Liver (tissue), 3 donors: ENCODE measurements at regions not wholly inside any gene's neighbourhood (a gene's known extent, or its start where the extent isn't known, plus 50 kb on each side); places are given as distances from the start of the nearest gene placed in this dataset.

Source experiments
- CTCF ChIP-seq: fragments of 150-350 bp; IDR thresholded peaks from 2 replicates; pipeline ENCODE4 v1.5.1; 2017; ENCODE audit warnings: improper control_type of control experiment, low read depth, low read length; ENCODE audit not compliant: missing input control
- FOXA1 ChIP-seq: IDR thresholded peaks from 2 replicates; pipeline ENCODE4 v1.6.1; 2016; ENCODE audit warnings: antibody characterized with exemption
- GABPA ChIP-seq, 2 donors: IDR thresholded peaks in 1 of 2; conservative IDR thresholded peaks in 1 of 2; 2 replicates each; pipeline ENCODE4 v1.6.1; 2016; ENCODE audit warnings: antibody characterized with exemption in 2 of 2, mild to moderate bottlenecking in 1 of 2, moderate library complexity in 1 of 2
- MAX ChIP-seq: IDR thresholded peaks from 2 replicates; pipeline ENCODE4 v1.6.1; 2016; ENCODE audit warnings: antibody characterized with exemption
- RAD21 ChIP-seq, 2 donors: IDR thresholded peaks; 2 replicates each; pipeline ENCODE4 v1.6.1; 2016; ENCODE audit warnings: antibody characterized with exemption in 2 of 2, mild to moderate bottlenecking in 2 of 2
- TAF1 ChIP-seq: conservative IDR thresholded peaks from 2 replicates; pipeline ENCODE4 v1.6.1; 2016; ENCODE audit warnings: antibody characterized with exemption, mild to moderate bottlenecking
- YY1 ChIP-seq: IDR thresholded peaks from 2 replicates; pipeline ENCODE4 v1.6.1; 2016; ENCODE audit warnings: antibody characterized with exemption, mild to moderate bottlenecking
- donor health status: healthy.
- donor health status: healthy.

- TF ChIP-seq CTCF, result no peak
- no peak for TF ChIP-seq MAX
- TF ChIP-seq RAD21 (IDR thresholded peaks at IDR 0.05), result no peak
- no peak for TF ChIP-seq FOXA1
- no peak for TF ChIP-seq GABPA (IDR thresholded peaks at IDR 0.05 in 1 of 2, conservative IDR thresholded peaks at IDR 0.05 in 1 of 2)
- TF ChIP-seq TAF1, result no peak
- TF ChIP-seq YY1, result no peak
Observed at GRCh38 chr2:12325806-12326205, 390.9 kb upstream of the TRIB2 start.
